Epithelial cell of esophagus (primary cell): ENCODE measurements at regions not wholly inside any gene's neighbourhood (a gene's known extent, or its start where the extent isn't known, plus 50 kb on each side); places are given as distances from the start of the nearest gene placed in this dataset.

Experiments
- DNase-seq: peaks from one replicate; pipeline ENCODE4 v3.0.0; 2010; ENCODE audit warnings: low read depth
- H3K4me3 ChIP-seq: 2 replicates; pipeline ENCODE4 v1.5.1; 2011; ENCODE audit warnings: mild to moderate bottlenecking, low read length, control low read depth
- TF ChIP-seq, protein P1 (sequence below): IDR thresholded peaks from 2 replicates; pipeline ENCODE4 v1.5.1; 2011; ENCODE audit warnings: low read depth, mild to moderate bottlenecking, low read length, control low read depth, inconsistent platforms; ENCODE audit not compliant: insufficient read depth; ENCODE audit errors: missing control alignments

DNA sequence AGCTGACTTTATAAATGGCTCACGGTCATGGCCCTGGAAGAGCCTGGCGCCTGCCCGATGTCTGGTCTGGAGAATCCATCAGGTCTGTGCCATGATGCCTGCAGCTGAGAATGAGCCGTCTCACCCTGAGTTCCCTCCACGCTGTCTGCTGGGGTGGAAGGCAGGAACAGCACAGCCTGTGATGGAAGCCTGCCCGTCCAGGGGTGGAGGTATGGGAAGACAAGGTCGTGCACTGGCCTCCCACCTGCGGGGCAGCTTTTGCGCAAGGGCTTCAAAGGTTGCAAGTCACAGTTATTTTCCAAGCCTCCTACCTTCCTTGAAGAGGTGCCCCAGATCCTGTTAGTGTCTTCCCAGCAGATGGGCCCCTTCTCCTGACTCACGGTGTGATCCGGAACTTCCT is 275.5 kb downstream of the FAM43A start:
- no peak for DNase-seq
- TF ChIP-seq, protein P1, sequence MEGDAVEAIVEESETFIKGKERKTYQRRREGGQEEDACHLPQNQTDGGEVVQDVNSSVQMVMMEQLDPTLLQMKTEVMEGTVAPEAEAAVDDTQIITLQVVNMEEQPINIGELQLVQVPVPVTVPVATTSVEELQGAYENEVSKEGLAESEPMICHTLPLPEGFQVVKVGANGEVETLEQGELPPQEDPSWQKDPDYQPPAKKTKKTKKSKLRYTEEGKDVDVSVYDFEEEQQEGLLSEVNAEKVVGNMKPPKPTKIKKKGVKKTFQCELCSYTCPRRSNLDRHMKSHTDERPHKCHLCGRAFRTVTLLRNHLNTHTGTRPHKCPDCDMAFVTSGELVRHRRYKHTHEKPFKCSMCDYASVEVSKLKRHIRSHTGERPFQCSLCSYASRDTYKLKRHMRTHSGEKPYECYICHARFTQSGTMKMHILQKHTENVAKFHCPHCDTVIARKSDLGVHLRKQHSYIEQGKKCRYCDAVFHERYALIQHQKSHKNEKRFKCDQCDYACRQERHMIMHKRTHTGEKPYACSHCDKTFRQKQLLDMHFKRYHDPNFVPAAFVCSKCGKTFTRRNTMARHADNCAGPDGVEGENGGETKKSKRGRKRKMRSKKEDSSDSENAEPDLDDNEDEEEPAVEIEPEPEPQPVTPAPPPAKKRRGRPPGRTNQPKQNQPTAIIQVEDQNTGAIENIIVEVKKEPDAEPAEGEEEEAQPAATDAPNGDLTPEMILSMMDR, result no peak
- H3K4me3 ChIP-seq, result no peak overlapping the region

- no peak for DNase-seq
- H3K4me3 ChIP-seq, result no peak overlapping the region
- TF ChIP-seq, protein P1, result no peak
Measured at GRCh38 chr3:194961571-194961970, 275.9 kb downstream of the FAM43A start.

DNA sequence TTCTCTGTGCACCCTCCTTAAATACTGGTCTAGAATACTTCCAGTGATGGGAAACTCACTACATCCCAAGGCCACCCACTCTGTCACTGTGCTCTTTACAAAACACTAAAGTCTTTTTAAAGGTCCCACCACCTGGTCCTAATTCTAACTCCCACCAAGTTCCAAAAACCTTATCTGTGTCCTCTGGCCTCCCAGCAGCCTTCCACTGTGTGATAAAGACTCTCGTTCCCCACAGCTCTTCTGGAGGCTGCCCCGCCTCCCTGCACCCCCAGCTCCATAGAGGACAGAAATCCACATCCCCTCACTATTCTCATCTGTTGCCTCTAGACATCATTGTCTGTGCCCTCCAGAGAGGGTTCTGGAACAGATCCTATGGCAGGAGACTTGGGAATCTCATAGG is 276.4 kb downstream of the FAM43A start:
- TF ChIP-seq, protein P1, result no peak
- H3K4me3 ChIP-seq, result no peak overlapping the region
- no peak for DNase-seq

GRCh38 chr3:194964809-194965208 is 279.1 kb downstream of the FAM43A start:
- no peak overlapping the region for H3K4me3 ChIP-seq
- DNase-seq, result peak; percentile 19
- TF ChIP-seq, protein P1, result peak; percentile 51

GRCh38 chr3:194967151-194968117 is 281.8 kb downstream of the FAM43A start:
- no peak for DNase-seq
- TF ChIP-seq, protein P1, result no peak
- no peak overlapping the region for H3K4me3 ChIP-seq

DNA sequence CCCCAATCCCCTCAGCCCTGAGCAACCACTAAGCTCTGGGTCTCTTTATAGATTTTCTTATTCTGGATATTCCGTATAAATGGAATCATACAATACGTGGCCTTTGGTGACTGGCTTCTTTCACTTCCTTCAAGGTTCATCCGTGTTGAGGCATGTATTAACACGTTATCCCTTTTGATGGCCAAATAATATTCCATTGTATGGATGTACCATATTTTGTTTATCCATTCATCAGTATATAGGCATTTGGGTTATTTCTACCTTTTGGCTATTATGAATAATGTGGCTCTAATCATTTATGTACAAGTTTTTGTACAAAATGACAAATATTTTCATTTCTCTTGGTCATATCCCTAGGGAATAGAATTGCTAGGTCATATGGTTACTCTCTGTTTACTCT is 284.4 kb downstream of the FAM43A start:
- TF ChIP-seq, protein P1, result no peak
- no peak for DNase-seq
- no peak overlapping the region for H3K4me3 ChIP-seq
